ENCODE measurements at regions not wholly inside any gene's neighbourhood (a gene's known extent, or its start where the extent isn't known, plus 50 kb on each side); places are given as distances from the start of the nearest gene placed in this dataset.
"Not testable (repeated sequence)": the region's sequence is repeated elsewhere in the genome, so short reads cannot be mapped to it uniquely, and the experiment has no call there.

- Histone ChIP-seq H3K9me3 (ENCODE audit: low read length) (peaks cover 3% of the 10 kb centered on the region), H3K4me2 (ENCODE audit: low read length) (no peak overlapping the region), H4K20me1 (ENCODE audit: insufficient read depth) (no peaks in the 10 kb centered on the region), H3K9ac (ENCODE audit: low read length) (no peak overlapping the region), H3K36me3 (ENCODE audit: insufficient read depth, low read length) (no peaks in the 10 kb centered on the region), H3F3A (ENCODE audit: insufficient read depth, low read length, poor library complexity, severe bottlenecking) (no peaks in the 10 kb centered on the region), H2AFZ (ENCODE audit: low read depth, low read length) (no peak overlapping the region), H3K27me3 (ENCODE audit: insufficient read depth, low read depth, low read length) (no peaks in the 10 kb centered on the region), H3K9me2 (ENCODE audit: insufficient read depth, low read length) (no peaks in the 10 kb centered on the region), H3K4me3 (ENCODE audit: low read length) (no peak overlapping the region), H3K79me2 (replicated peaks; ENCODE audit: insufficient read depth, low read length) (no peaks in the 10 kb centered on the region), H3K27ac (ENCODE audit: low read length) (no peak overlapping the region)
- TF ChIP-seq MXI1 (conservative IDR thresholded peaks at IDR 0.05; ENCODE audit: poor library complexity, severe bottlenecking): no peak
- TF ChIP-seq CTCF (IDR thresholded peaks at IDR 0.05; ENCODE audit: poor library complexity, severe bottlenecking): no peak
- no peak for TF ChIP-seq TAF1 (IDR thresholded peaks at IDR 0.05; ENCODE audit: low read depth)
- no peak for TF ChIP-seq RAD21 (conservative IDR thresholded peaks at IDR 0.05)
- TF ChIP-seq REST (IDR thresholded peaks at IDR 0.05; ENCODE audit: borderline replicate concordance): no peak
- TF ChIP-seq POLR2AphosphoS5 (IDR thresholded peaks at IDR 0.05): no peak
- no peak for TF ChIP-seq EZH2 (IDR thresholded peaks at IDR 0.05; ENCODE audit: borderline replicate concordance, insufficient read depth, low read length, poor library complexity, severe bottlenecking)
- TF ChIP-seq EP300 (conservative IDR thresholded peaks at IDR 0.05; ENCODE audit: poor library complexity, severe bottlenecking): no peak
- no peak for TF ChIP-seq SMC3 (conservative IDR thresholded peaks at IDR 0.05; ENCODE audit: poor library complexity)
These were observed 152.3 kb upstream of the SMIM31 start for GRCh38 chr4:164601653-164602052.

- H3K36me3 ChIP-seq (ENCODE audit: insufficient read depth, low read length): not testable (repeated sequence)
These were observed 148.1 kb upstream of the SMIM31 start for GRCh38 chr4:164605791-164606190.

GRCh38 chr4:164606478-164606877 lies 147.5 kb upstream of the SMIM31 start:
- no peaks in the 10 kb centered on the region for H4K20me1 ChIP-seq (ENCODE audit: insufficient read depth)
- H3K36me3 ChIP-seq (ENCODE audit: insufficient read depth, low read length): no peaks in the 10 kb centered on the region
- peaks cover 3% of the 10 kb centered on the region for H3K9me3 ChIP-seq (ENCODE audit: low read length)
- no peak overlapping the region for H3K4me3 ChIP-seq (ENCODE audit: low read length)
- TF ChIP-seq MXI1 (conservative IDR thresholded peaks at IDR 0.05; ENCODE audit: poor library complexity, severe bottlenecking) (no peak), POLR2AphosphoS5 (IDR thresholded peaks at IDR 0.05) (no peak), CTCF (IDR thresholded peaks at IDR 0.05; ENCODE audit: poor library complexity, severe bottlenecking) (no peak), RAD21 (conservative IDR thresholded peaks at IDR 0.05) (no peak), EP300 (conservative IDR thresholded peaks at IDR 0.05; ENCODE audit: poor library complexity, severe bottlenecking) (no peak), SMC3 (conservative IDR thresholded peaks at IDR 0.05; ENCODE audit: poor library complexity) (no peak), TAF1 (IDR thresholded peaks at IDR 0.05; ENCODE audit: low read depth) (no peak), REST (IDR thresholded peaks at IDR 0.05; ENCODE audit: borderline replicate concordance) (no peak), EZH2 (IDR thresholded peaks at IDR 0.05; ENCODE audit: borderline replicate concordance, insufficient read depth, low read length, poor library complexity, severe bottlenecking) (no peak)
- H3K9me2 ChIP-seq (ENCODE audit: insufficient read depth, low read length): no peaks in the 10 kb centered on the region
- H2AFZ ChIP-seq (ENCODE audit: low read depth, low read length): no peak overlapping the region
- no peaks in the 10 kb centered on the region for H3F3A ChIP-seq (ENCODE audit: insufficient read depth, low read length, poor library complexity, severe bottlenecking)
- no peak overlapping the region for H3K4me2 ChIP-seq (ENCODE audit: low read length)
- H3K9ac ChIP-seq (ENCODE audit: low read length): no peak overlapping the region
- no peaks in the 10 kb centered on the region for H3K79me2 ChIP-seq (replicated peaks; ENCODE audit: insufficient read depth, low read length)
- no peak overlapping the region for H3K27ac ChIP-seq (ENCODE audit: low read length)
- H3K27me3 ChIP-seq (ENCODE audit: insufficient read depth, low read depth, low read length): no peaks in the 10 kb centered on the region

More at GRCh38 chr4:164605791-164606190, 148.1 kb upstream of the SMIM31 start:
- not testable (repeated sequence) for H3K9me3 ChIP-seq (ENCODE audit: low read length); H4K20me1 ChIP-seq (ENCODE audit: insufficient read depth); H2AFZ ChIP-seq (ENCODE audit: low read depth, low read length); H3K4me2 ChIP-seq (ENCODE audit: low read length); H3K9ac ChIP-seq (ENCODE audit: low read length); H3F3A ChIP-seq (ENCODE audit: insufficient read depth, low read length, poor library complexity, severe bottlenecking); H3K79me2 ChIP-seq (replicated peaks; ENCODE audit: insufficient read depth, low read length); H3K4me3 ChIP-seq (ENCODE audit: low read length); H3K27me3 ChIP-seq (ENCODE audit: insufficient read depth, low read depth, low read length); H3K9me2 ChIP-seq (ENCODE audit: insufficient read depth, low read length); H3K27ac ChIP-seq (ENCODE audit: low read length)
